Uterus (tissue), 3 donors: ENCODE measurements at regions not wholly inside any gene's neighbourhood (a gene's known extent, or its start where the extent isn't known, plus 50 kb on each side); places are given as distances from the start of the nearest gene placed in this dataset.

Experiments used
- DNase-seq, 2 donors: peaks; one replicate each; pipeline ENCODE4 v3.0.0-alpha.2; 2019 to 2020
- H3K27ac ChIP-seq, 2 donors: fragments of 200-600 bp; sonication (generic); 1 replicate in 1 of 2; 2 replicates in 1 of 2; pipeline ENCODE4 v1.5.1; 2016 to 2018
- H3K27me3 ChIP-seq, 2 donors: fragments of 200-600 bp; sonication (generic); one replicate each; pipeline ENCODE4 v1.5.1; 2018 to 2019; ENCODE audit warnings: control low read depth in 1 of 2
- H3K36me3 ChIP-seq, 2 donors: fragments of 200-600 bp; sonication (generic); one replicate each; pipeline ENCODE4 v1.5.1; 2019; ENCODE audit warnings: control low read depth in 1 of 2
- H3K4me1 ChIP-seq, 2 donors: fragments of 200-600 bp; sonication (generic); one replicate each; pipeline ENCODE4 v1.5.1; 2018 to 2019; ENCODE audit warnings: control low read depth in 1 of 2
- H3K4me3 ChIP-seq, 2 donors: fragments of 200-600 bp; sonication (generic); 1 replicate in 1 of 2; 2 replicates in 1 of 2; pipeline ENCODE4 v1.5.1; 2018 to 2019; ENCODE audit warnings: mild to moderate bottlenecking in 1 of 2
- H3K9me3 ChIP-seq, 2 donors: fragments of 200-600 bp; sonication (generic); one replicate each; pipeline ENCODE4 v1.5.1; 2019; ENCODE audit warnings: control low read depth in 1 of 2
- CTCF ChIP-seq, 4 experiments: fragments of 200-600 bp in 2 of 4; fragments of 450-650 bp in 2 of 4; sonication (generic) in 2 of 4; IDR thresholded peaks; one replicate each; pipeline ENCODE4 v1.5.1; 2016 to 2019; ENCODE audit warnings: antibody characterized with exemption in 4 of 4, mild to moderate bottlenecking in 2 of 4, moderate library complexity in 1 of 4
- POLR2A ChIP-seq, 2 donors: fragments of 450-650 bp; IDR thresholded peaks; one replicate each; pipeline ENCODE4 v1.6.1; 2016; ENCODE audit warnings: antibody characterized with exemption in 2 of 2, mild to moderate bottlenecking in 1 of 2, moderate library complexity in 1 of 2
- intact Hi-C: fragments of 100-400 bp; cut with DNase I; formaldehyde crosslinking; loops from one replicate; pipeline ENCODE4 v1.15.1; 2023; ENCODE audit warnings: low total_unique reads
- donor health status: DM: yes; HTN: yes; CAD: no.

- H3K36me3 ChIP-seq = no peaks in the 10 kb centered on the region
- no peaks in the 10 kb centered on the region for H3K27me3 ChIP-seq
- no peak overlapping the region for H3K27ac ChIP-seq
- H3K9me3 ChIP-seq = no peaks in the 10 kb centered on the region
- H3K4me3 ChIP-seq = no peak overlapping the region
- DNase-seq = no peak
- TF ChIP-seq POLR2A (IDR thresholded peaks at IDR 0.05) (no peak), CTCF (IDR thresholded peaks at IDR 0.05) (no peak)
- intact Hi-C loops = no loop called here
- no peaks in the 10 kb centered on the region for H3K4me1 ChIP-seq
Measured at GRCh38 chr13:83984793-83985192, 102.5 kb upstream of the SLITRK1 start.

- Histone ChIP-seq H3K4me3 (no peak overlapping the region), H3K36me3 (no peaks in the 10 kb centered on the region), H3K27me3 (no peaks in the 10 kb centered on the region), H3K4me1 (no peaks in the 10 kb centered on the region), H3K27ac (no peak overlapping the region), H3K9me3 (no peaks in the 10 kb centered on the region)
- intact Hi-C loops = no loop called here
- no peak for DNase-seq
- no peak for TF ChIP-seq POLR2A (IDR thresholded peaks at IDR 0.05)
- TF ChIP-seq CTCF (IDR thresholded peaks at IDR 0.05) = no peak
Measured at GRCh38 chr13:83980331-83980730, 98.1 kb upstream of the SLITRK1 start.

- no peaks in the 10 kb centered on the region for H3K9me3 ChIP-seq
- H3K36me3 ChIP-seq = no peaks in the 10 kb centered on the region
- no peak overlapping the region for H3K27ac ChIP-seq
- TF ChIP-seq CTCF (IDR thresholded peaks at IDR 0.05) = no peak
- no peak for TF ChIP-seq POLR2A (IDR thresholded peaks at IDR 0.05)
- no peak overlapping the region for H3K4me3 ChIP-seq
- no peak for DNase-seq
- intact Hi-C loops = no loop called here
- H3K4me1 ChIP-seq = no peaks in the 10 kb centered on the region
- no peaks in the 10 kb centered on the region for H3K27me3 ChIP-seq
Measured at GRCh38 chr13:83975655-83976165, 93.4 kb upstream of the SLITRK1 start.

- H3K4me3 ChIP-seq = no peak overlapping the region
- intact Hi-C loops = no loop called here
- H3K36me3 ChIP-seq = no peaks in the 10 kb centered on the region
- TF ChIP-seq CTCF (IDR thresholded peaks at IDR 0.05) (no peak), POLR2A (IDR thresholded peaks at IDR 0.05) (no peak)
- no peak overlapping the region for H3K27ac ChIP-seq
- H3K4me1 ChIP-seq = no peaks in the 10 kb centered on the region
- DNase-seq = no peak
- H3K9me3 ChIP-seq = no peaks in the 10 kb centered on the region
- no peaks in the 10 kb centered on the region for H3K27me3 ChIP-seq
Measured at GRCh38 chr13:83958531-83958930, 76.3 kb upstream of the SLITRK1 start.

- intact Hi-C loops = no loop called here
- no peak overlapping the region for H3K4me3 ChIP-seq
- DNase-seq = no peak
- no peak overlapping the region for H3K27ac ChIP-seq
- no peaks in the 10 kb centered on the region for H3K27me3 ChIP-seq
- TF ChIP-seq CTCF (IDR thresholded peaks at IDR 0.05) (no peak), POLR2A (IDR thresholded peaks at IDR 0.05) (no peak)
- no peaks in the 10 kb centered on the region for H3K4me1 ChIP-seq
- no peaks in the 10 kb centered on the region for H3K9me3 ChIP-seq
- no peaks in the 10 kb centered on the region for H3K36me3 ChIP-seq
Measured at GRCh38 chr13:83955011-83955410, 72.7 kb upstream of the SLITRK1 start.
